ENCODE measurements at regions not wholly inside any gene's neighbourhood (a gene's known extent, or its start where the extent isn't known, plus 50 kb on each side); places are given as distances from the start of the nearest gene placed in this dataset.

DNA sequence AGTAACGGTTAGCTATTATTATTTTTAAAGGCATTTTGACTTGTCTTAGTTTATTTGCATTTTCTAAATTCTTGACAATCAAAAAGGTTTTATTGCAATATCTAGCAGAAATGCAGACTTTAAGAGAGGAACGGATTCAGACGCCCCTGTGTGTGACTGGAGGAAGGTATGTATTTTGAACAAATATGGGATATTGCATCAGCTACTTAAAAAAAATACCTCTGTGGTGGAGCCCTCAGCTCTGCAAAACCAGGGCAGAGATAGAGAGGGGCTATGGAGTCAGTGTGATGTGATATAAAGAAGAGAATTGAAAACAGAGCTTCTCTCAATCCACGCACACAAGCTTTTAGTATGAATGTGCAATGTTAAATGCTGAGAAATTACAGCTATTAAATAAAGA lies 142.4 kb downstream of the ICE1 start:
- Histone ChIP-seq H3K27ac (no peak overlapping the region), H3K27me3 (replicated peaks) (no peaks in the 10 kb centered on the region), H3K36me3 (replicated peaks) (no peaks in the 10 kb centered on the region), H3K4me3 (ENCODE audit: low read depth, low read length) (no peak overlapping the region)
- DNase-seq: no peak
- in situ Hi-C loops (cut with HindIII; ENCODE audit: low pct_ligation_motif_present, low sequenced_read_pairs): no loop called here
- TF ChIP-seq, protein P1, sequence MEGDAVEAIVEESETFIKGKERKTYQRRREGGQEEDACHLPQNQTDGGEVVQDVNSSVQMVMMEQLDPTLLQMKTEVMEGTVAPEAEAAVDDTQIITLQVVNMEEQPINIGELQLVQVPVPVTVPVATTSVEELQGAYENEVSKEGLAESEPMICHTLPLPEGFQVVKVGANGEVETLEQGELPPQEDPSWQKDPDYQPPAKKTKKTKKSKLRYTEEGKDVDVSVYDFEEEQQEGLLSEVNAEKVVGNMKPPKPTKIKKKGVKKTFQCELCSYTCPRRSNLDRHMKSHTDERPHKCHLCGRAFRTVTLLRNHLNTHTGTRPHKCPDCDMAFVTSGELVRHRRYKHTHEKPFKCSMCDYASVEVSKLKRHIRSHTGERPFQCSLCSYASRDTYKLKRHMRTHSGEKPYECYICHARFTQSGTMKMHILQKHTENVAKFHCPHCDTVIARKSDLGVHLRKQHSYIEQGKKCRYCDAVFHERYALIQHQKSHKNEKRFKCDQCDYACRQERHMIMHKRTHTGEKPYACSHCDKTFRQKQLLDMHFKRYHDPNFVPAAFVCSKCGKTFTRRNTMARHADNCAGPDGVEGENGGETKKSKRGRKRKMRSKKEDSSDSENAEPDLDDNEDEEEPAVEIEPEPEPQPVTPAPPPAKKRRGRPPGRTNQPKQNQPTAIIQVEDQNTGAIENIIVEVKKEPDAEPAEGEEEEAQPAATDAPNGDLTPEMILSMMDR (IDR thresholded peaks at IDR 0.05; ENCODE audit: low read depth, low read length, missing control alignments): no peak

DNA sequence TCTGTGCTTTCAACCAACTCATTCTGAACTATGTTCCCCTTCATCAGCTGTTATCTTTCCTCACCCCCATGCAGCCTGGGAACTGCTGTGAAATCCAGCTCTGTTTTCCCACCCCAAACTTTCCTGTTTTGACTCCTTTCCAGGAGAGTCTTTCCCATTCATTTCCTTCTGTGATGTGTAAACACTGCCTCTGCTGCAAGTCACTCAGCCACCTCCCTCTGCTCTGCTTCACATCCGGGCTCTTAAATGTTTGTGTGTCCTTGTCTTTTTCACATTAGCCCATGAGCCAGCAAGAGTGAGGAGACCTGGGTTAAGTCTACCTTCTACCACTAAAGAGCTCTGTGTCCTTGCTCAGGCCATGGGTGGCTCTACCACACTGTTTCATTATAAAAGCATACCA lies 137.5 kb downstream of the ICE1 start:
- TF ChIP-seq, protein P1 (IDR thresholded peaks at IDR 0.05; ENCODE audit: low read depth, low read length, missing control alignments): no peak

DNA sequence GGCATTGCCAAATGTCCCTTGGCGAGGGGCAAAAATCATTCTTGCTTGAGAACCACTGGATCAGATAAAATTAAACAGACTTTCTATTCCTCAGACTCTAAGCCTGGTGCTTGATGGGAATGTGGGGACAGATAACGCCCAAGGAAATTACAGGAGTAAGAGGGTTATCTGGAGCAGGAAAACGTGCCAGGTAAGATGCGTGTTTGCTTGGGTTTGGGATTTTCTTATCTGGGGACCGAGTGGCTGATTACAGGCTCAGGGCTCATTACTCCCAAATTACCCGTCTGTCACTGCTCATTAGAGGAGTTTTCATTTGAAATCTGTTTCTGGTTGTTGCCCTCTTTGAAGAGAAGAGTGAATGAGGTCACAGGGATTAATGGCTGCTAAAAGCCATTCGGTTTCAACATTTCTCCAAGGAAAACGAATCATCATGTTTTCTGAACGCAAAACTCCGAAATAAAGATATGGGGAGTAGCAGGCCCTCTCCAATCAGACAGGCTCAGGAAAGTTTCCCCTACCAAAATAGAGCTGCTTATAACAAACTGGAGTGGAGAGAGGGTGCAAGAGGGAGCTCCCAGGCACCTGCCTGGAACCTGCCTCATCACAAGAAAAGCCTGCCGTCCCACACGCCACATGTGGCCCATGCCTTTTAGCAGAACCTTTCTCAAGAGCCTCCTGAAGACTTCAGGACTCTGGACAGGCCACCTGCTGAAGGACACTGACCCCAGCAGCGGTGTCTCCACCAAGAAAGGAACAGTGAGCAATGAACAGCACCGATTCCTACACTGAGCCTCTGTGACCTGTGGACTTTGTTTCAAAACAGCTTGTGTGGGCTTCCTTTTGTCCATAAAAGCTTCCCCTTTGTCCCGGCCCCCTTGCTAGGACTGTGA lies 136.4 kb downstream of the ICE1 start:
- Histone ChIP-seq H3K36me3 (replicated peaks) (no peaks in the 10 kb centered on the region), H3K4me3 (ENCODE audit: low read depth, low read length) (no peak overlapping the region), H3K27ac (no peak overlapping the region), H3K27me3 (replicated peaks) (no peaks in the 10 kb centered on the region)
- in situ Hi-C loops (cut with HindIII; ENCODE audit: low pct_ligation_motif_present, low sequenced_read_pairs): no loop called here
- TF ChIP-seq, protein P1 (IDR thresholded peaks at IDR 0.05; ENCODE audit: low read depth, low read length, missing control alignments): no peak
- DNase-seq: no peak

More for the DNA sequence above, 137.5 kb downstream of the ICE1 start:
- Histone ChIP-seq H3K27me3 (replicated peaks) (no peaks in the 10 kb centered on the region), H3K36me3 (replicated peaks) (no peaks in the 10 kb centered on the region), H3K27ac (no peak overlapping the region), H3K4me3 (ENCODE audit: low read depth, low read length) (no peak overlapping the region)
- in situ Hi-C loops (cut with HindIII; ENCODE audit: low pct_ligation_motif_present, low sequenced_read_pairs): no loop called here
- DNase-seq: no peak

DNA sequence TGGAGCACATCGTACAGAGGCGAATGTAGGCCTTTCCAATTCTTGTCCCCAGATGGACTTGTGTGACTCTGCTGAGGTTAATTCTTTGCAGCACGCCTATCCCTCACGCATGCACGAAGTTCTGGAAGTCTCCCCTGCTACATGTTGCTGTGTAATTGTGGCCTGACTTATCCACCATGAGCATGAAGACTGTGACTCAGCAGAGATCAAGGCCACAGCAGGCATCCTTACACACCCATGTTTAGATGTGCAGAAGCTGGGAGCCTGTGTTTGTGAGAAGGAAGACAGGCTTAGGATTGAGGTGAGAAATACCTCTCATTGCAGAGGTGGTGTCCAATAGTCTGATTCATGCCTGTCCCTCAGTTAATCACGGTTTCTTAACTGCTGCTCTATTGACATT lies 135.6 kb downstream of the ICE1 start:
- TF ChIP-seq, protein P1 (IDR thresholded peaks at IDR 0.05; ENCODE audit: low read depth, low read length, missing control alignments): no peak
- H3K36me3 ChIP-seq (replicated peaks): no peaks in the 10 kb centered on the region
- in situ Hi-C loops (cut with HindIII; ENCODE audit: low pct_ligation_motif_present, low sequenced_read_pairs): no loop called here
- no peaks in the 10 kb centered on the region for H3K27me3 ChIP-seq (replicated peaks)
- H3K27ac ChIP-seq: no peak overlapping the region
- H3K4me3 ChIP-seq (ENCODE audit: low read depth, low read length): no peak overlapping the region
- DNase-seq: no peak

DNA sequence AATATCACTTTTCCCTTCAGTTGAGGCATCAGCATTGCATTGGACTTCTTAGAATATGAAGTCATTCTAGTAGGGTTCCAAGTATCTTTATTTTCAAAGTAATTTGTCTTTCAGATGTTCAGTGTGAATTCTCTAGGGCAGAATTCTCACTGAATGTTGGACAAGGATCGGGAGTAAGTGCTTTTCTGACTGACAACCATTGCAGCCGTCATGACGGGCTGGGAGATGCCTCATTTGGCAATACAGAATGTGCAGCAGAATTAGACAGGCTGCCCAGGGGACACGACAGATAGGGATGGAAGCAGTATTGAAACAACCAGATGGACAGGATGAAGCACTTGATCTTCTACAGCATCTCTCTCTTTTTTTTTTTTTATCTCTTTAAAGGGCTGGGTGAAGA lies 129.0 kb downstream of the ICE1 start:
- no peaks in the 10 kb centered on the region for H3K27me3 ChIP-seq (replicated peaks)

More for the DNA sequence above, 129.0 kb downstream of the ICE1 start:
- no peak for DNase-seq
- TF ChIP-seq, protein P1 (IDR thresholded peaks at IDR 0.05; ENCODE audit: low read depth, low read length, missing control alignments): no peak
- Histone ChIP-seq H3K27ac (no peak overlapping the region), H3K36me3 (replicated peaks) (no peaks in the 10 kb centered on the region), H3K4me3 (ENCODE audit: low read depth, low read length) (no peak overlapping the region)
- in situ Hi-C loops (cut with HindIII; ENCODE audit: low pct_ligation_motif_present, low sequenced_read_pairs): no loop called here
